ENCODE measurements at regions not wholly inside any gene's neighbourhood (a gene's known extent, or its start where the extent isn't known, plus 50 kb on each side); places are given as distances from the start of the nearest gene placed in this dataset.

DNA sequence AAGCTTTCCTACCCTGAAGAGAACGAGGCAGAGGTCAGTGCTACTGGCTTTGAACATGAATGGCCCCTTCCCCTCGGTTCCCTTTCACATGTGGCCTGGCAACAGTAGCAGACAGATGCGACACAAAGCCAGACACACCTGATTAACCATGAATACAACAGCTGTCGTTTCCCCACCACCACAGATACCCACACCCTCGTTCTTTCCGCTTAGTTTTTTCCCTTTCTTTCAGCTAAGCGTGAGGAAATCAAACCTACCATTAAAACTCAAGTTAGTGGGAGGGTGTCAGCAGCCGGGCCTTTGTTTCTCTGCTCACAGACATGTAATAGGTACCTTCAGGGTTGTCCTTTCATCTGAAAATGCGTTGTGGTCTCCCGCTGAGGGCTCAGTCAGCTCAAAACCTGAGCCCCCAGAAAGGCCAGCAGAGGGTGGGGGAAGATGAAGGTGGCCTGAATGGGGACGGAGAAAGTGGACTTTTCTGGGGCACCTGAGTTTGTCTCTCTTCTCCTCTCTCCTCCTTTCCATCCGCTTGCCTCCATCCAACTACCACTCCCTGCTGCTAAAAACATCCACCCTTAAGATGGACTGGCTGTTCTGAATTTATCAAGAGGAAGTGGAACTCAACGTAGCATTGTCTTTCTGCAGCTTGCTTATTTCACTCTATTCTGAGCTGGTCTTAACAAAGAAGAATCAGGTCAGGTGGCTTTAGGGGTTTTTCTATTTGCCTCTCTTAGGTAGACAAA is 516.6 kb upstream of the JARID2 start:
- TF ChIP-seq, protein P1, sequence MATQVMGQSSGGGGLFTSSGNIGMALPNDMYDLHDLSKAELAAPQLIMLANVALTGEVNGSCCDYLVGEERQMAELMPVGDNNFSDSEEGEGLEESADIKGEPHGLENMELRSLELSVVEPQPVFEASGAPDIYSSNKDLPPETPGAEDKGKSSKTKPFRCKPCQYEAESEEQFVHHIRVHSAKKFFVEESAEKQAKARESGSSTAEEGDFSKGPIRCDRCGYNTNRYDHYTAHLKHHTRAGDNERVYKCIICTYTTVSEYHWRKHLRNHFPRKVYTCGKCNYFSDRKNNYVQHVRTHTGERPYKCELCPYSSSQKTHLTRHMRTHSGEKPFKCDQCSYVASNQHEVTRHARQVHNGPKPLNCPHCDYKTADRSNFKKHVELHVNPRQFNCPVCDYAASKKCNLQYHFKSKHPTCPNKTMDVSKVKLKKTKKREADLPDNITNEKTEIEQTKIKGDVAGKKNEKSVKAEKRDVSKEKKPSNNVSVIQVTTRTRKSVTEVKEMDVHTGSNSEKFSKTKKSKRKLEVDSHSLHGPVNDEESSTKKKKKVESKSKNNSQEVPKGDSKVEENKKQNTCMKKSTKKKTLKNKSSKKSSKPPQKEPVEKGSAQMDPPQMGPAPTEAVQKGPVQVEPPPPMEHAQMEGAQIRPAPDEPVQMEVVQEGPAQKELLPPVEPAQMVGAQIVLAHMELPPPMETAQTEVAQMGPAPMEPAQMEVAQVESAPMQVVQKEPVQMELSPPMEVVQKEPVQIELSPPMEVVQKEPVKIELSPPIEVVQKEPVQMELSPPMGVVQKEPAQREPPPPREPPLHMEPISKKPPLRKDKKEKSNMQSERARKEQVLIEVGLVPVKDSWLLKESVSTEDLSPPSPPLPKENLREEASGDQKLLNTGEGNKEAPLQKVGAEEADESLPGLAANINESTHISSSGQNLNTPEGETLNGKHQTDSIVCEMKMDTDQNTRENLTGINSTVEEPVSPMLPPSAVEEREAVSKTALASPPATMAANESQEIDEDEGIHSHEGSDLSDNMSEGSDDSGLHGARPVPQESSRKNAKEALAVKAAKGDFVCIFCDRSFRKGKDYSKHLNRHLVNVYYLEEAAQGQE (IDR thresholded peaks at IDR 0.05; ENCODE audit: insufficient read depth in 1 of 2, low read depth in 2 of 2, low read length in 2 of 2) = no peak
- TF ChIP-seq TAF1 (IDR thresholded peaks at IDR 0.05; ENCODE audit: borderline replicate concordance, insufficient read depth, low read length) (no peak), FOXP2 (optimal IDR thresholded peaks at IDR 0.05; ENCODE audit: borderline replicate concordance, extremely low read depth, extremely low read length, insufficient read depth) (no peak), SIN3A (IDR thresholded peaks at IDR 0.05; ENCODE audit: borderline replicate concordance, insufficient read depth, low read length) (no peak), POLR2AphosphoS5 (IDR thresholded peaks at IDR 0.05; ENCODE audit: low read depth, low read length) (no peak)

DNA sequence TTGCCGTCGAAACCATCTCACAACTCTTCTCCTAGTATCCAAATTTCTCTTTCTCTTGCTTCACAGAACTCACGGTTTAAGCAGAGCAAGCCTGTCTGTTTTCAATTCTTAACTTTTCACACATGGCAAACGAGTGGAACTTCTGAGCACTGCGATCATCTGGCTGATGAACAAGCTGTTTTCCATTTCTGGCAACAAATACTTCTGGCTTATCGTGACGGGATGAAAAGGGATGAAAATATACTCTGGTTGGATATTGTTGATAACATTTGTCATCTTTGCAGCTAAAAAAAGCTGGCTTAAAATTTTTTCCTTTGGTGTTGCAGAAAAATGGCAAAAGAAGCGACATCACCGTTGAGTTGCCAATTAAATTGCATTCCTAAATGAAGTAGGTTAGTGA is 515.2 kb upstream of the JARID2 start:
- TF ChIP-seq TAF1 (IDR thresholded peaks at IDR 0.05; ENCODE audit: borderline replicate concordance, insufficient read depth, low read length) (no peak), POLR2AphosphoS5 (IDR thresholded peaks at IDR 0.05; ENCODE audit: low read depth, low read length) (no peak), FOXP2 (optimal IDR thresholded peaks at IDR 0.05; ENCODE audit: borderline replicate concordance, extremely low read depth, extremely low read length, insufficient read depth) (no peak), SIN3A (IDR thresholded peaks at IDR 0.05; ENCODE audit: borderline replicate concordance, insufficient read depth, low read length) (no peak)
- TF ChIP-seq, protein P1 (IDR thresholded peaks at IDR 0.05; ENCODE audit: insufficient read depth in 1 of 2, low read depth in 2 of 2, low read length in 2 of 2) = no peak

DNA sequence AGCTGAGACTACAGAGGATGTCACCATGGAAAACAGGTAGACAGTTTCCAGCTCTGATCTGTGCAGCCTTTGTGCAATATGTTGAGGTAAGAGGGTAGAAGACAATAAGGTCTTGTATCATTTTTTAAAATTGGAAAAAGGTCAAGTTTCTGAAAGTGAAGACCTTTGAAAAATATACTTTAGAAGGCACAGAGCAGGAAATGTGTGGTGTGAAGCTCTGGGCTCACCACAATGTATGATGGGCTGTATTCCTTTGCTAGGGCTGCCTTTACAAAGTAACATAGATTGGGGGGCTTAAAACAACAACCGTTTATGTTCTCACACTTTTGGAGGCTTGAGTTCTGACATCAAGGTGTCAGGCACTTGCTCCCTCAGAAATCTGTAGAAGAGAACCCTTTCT is 514.3 kb upstream of the JARID2 start:
- TF ChIP-seq FOXP2 (optimal IDR thresholded peaks at IDR 0.05; ENCODE audit: borderline replicate concordance, extremely low read depth, extremely low read length, insufficient read depth) (no peak), SIN3A (IDR thresholded peaks at IDR 0.05; ENCODE audit: borderline replicate concordance, insufficient read depth, low read length) (no peak), POLR2AphosphoS5 (IDR thresholded peaks at IDR 0.05; ENCODE audit: low read depth, low read length) (no peak), TAF1 (IDR thresholded peaks at IDR 0.05; ENCODE audit: borderline replicate concordance, insufficient read depth, low read length) (no peak)
- TF ChIP-seq, protein P1 (IDR thresholded peaks at IDR 0.05; ENCODE audit: insufficient read depth in 1 of 2, low read depth in 2 of 2, low read length in 2 of 2) = no peak

DNA sequence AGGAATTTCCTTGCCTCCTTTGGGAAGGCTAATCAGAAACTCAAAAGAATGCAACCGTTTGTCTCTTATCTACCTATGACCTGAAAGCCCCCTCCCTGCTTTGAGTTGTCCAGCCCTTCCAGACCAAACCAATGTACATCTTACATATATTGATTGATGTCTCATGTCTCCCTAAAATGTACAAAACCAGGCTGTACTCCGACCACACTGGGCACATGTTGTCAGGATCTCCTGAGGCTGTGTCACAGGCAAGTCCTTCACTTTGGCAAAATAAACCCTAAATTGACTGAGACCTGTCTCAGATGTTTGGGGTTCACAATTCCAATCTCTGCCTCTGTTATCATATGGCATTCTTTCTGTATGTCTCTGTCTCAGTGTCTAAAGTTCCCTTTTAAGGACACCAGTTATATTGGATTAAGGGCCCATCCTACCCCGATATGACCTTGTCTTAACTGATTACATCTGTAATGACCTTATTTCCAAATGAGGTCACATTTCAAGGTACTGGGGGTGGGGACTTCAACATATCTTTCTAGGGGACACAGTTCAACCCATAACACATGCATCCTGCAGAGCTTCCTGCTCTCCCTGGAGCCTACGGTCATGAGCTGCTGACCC is 513.5 kb upstream of the JARID2 start:
- TF ChIP-seq FOXP2 (optimal IDR thresholded peaks at IDR 0.05; ENCODE audit: borderline replicate concordance, extremely low read depth, extremely low read length, insufficient read depth) (no peak), TAF1 (IDR thresholded peaks at IDR 0.05; ENCODE audit: borderline replicate concordance, insufficient read depth, low read length) (no peak), POLR2AphosphoS5 (IDR thresholded peaks at IDR 0.05; ENCODE audit: low read depth, low read length) (no peak), SIN3A (IDR thresholded peaks at IDR 0.05; ENCODE audit: borderline replicate concordance, insufficient read depth, low read length) (no peak)
- TF ChIP-seq, protein P1 (IDR thresholded peaks at IDR 0.05; ENCODE audit: insufficient read depth in 1 of 2, low read depth in 2 of 2, low read length in 2 of 2) = no peak
